ENCODE measurements at regions not wholly inside any gene's neighbourhood (a gene's known extent, or its start where the extent isn't known, plus 50 kb on each side); places are given as distances from the start of the nearest gene placed in this dataset.

GRCh38 chr3:194070220-194070633, 65.7 kb upstream of the HES1 start:
- no peaks in the 10 kb centered on the region for H3K36me3 Mint-ChIP-seq (ENCODE audit: low read depth, unreplicated experiment)
- TF ChIP-seq CTCF (IDR thresholded peaks at IDR 0.05; ENCODE audit: unreplicated experiment): no peak
- no peak overlapping the region for H3K27ac Mint-ChIP-seq (ENCODE audit: unreplicated experiment)
- no peaks in the 10 kb centered on the region for H3K4me1 Mint-ChIP-seq (ENCODE audit: unreplicated experiment)
- peaks cover 19% of the 10 kb centered on the region for H3K27me3 Mint-ChIP-seq (ENCODE audit: unreplicated experiment)
- DNase-seq (ENCODE audit: low spot score): no peak
- peaks cover 3% of the 10 kb centered on the region for H3K9me3 Mint-ChIP-seq (ENCODE audit: unreplicated experiment)
- H3K4me3 Mint-ChIP-seq (ENCODE audit: unreplicated experiment): peak overlapping the region; percentile 81

- H3K4me3 Mint-ChIP-seq (ENCODE audit: unreplicated experiment): peak overlapping the region; percentile 71
- DNase-seq (ENCODE audit: low spot score): peak; percentile 63
- no peaks in the 10 kb centered on the region for H3K4me1 Mint-ChIP-seq (ENCODE audit: unreplicated experiment)
- peaks cover 3% of the 10 kb centered on the region for H3K9me3 Mint-ChIP-seq (ENCODE audit: unreplicated experiment)
- H3K36me3 Mint-ChIP-seq (ENCODE audit: low read depth, unreplicated experiment): no peaks in the 10 kb centered on the region
- TF ChIP-seq CTCF (IDR thresholded peaks at IDR 0.05; ENCODE audit: unreplicated experiment): no peak
- no peak overlapping the region for H3K27ac Mint-ChIP-seq (ENCODE audit: unreplicated experiment)
- H3K27me3 Mint-ChIP-seq (ENCODE audit: unreplicated experiment): peaks cover 19% of the 10 kb centered on the region
Measured at GRCh38 chr3:194070634-194071409, 65.1 kb upstream of the HES1 start.

GRCh38 chr3:194072097-194072428, 63.9 kb upstream of the HES1 start:
- Mint-ChIP-seq H3K27me3 (ENCODE audit: unreplicated experiment) (peaks cover 19% of the 10 kb centered on the region), H3K9me3 (ENCODE audit: unreplicated experiment) (peaks cover 3% of the 10 kb centered on the region), H3K27ac (ENCODE audit: unreplicated experiment) (no peak overlapping the region), H3K36me3 (ENCODE audit: low read depth, unreplicated experiment) (no peaks in the 10 kb centered on the region), H3K4me1 (ENCODE audit: unreplicated experiment) (no peaks in the 10 kb centered on the region), H3K4me3 (ENCODE audit: unreplicated experiment) (no peak overlapping the region)
- DNase-seq (ENCODE audit: low spot score): no peak
- TF ChIP-seq CTCF (IDR thresholded peaks at IDR 0.05; ENCODE audit: unreplicated experiment): no peak

GRCh38 chr3:194072691-194073279, 63.2 kb upstream of the HES1 start:
- no peak for TF ChIP-seq CTCF (IDR thresholded peaks at IDR 0.05; ENCODE audit: unreplicated experiment)
- Mint-ChIP-seq H3K9me3 (ENCODE audit: unreplicated experiment) (peaks cover 3% of the 10 kb centered on the region), H3K4me3 (ENCODE audit: unreplicated experiment) (peak overlapping the region; percentile 43), H3K36me3 (ENCODE audit: low read depth, unreplicated experiment) (no peaks in the 10 kb centered on the region), H3K4me1 (ENCODE audit: unreplicated experiment) (no peaks in the 10 kb centered on the region), H3K27ac (ENCODE audit: unreplicated experiment) (no peak overlapping the region), H3K27me3 (ENCODE audit: unreplicated experiment) (peaks cover 20% of the 10 kb centered on the region)
- no peak for DNase-seq (ENCODE audit: low spot score)

GRCh38 chr3:194073926-194074325, 62.0 kb upstream of the HES1 start:
- H3K27ac Mint-ChIP-seq (ENCODE audit: unreplicated experiment): no peak overlapping the region
- no peaks in the 10 kb centered on the region for H3K4me1 Mint-ChIP-seq (ENCODE audit: unreplicated experiment)
- no peaks in the 10 kb centered on the region for H3K36me3 Mint-ChIP-seq (ENCODE audit: low read depth, unreplicated experiment)
- no peak for TF ChIP-seq CTCF (IDR thresholded peaks at IDR 0.05; ENCODE audit: unreplicated experiment)
- peaks cover 3% of the 10 kb centered on the region for H3K9me3 Mint-ChIP-seq (ENCODE audit: unreplicated experiment)
- H3K27me3 Mint-ChIP-seq (ENCODE audit: unreplicated experiment): peaks cover 20% of the 10 kb centered on the region
- H3K4me3 Mint-ChIP-seq (ENCODE audit: unreplicated experiment): no peak overlapping the region
- no peak for DNase-seq (ENCODE audit: low spot score)

Measured in endothelial cell (in vitro differentiated cells).